H1 (cell line): ENCODE measurements at regions not wholly inside any gene's neighbourhood (a gene's known extent, or its start where the extent isn't known, plus 50 kb on each side); places are given as distances from the start of the nearest gene placed in this dataset.

Experiments used
- CTCF ChIA-PET: fragments of 300-600 bp; sonication (Branson Sonifier 250); formaldehyde crosslinking; loops from one replicate; lab custom pipeline; 2021; ENCODE audit not compliant: partially characterized antibody; lab: Charles Lee
- POLR2A ChIA-PET: fragments of 300-600 bp; sonication (Branson Sonifier 250); formaldehyde crosslinking; loops from one replicate; lab custom pipeline; 2021; ENCODE audit warnings: inconsistent platforms; ENCODE audit not compliant: partially characterized antibody; lab: Charles Lee
- DNase-seq, 2 experiments: peaks; one replicate each; pipeline versions ENCODE4 v3.0.0 to v3.0.0-alpha.2; 2010 to 2022; ENCODE audit warnings: low spot score in 2 of 2, low read depth in 1 of 2, mixed read lengths in 1 of 2
- FAIRE-seq: peaks from 2 replicates; lab custom pipeline; 2011; peaks lifted over from hg19 to GRCh38; lab: Jason Lieb, UNC
- H2AFZ ChIP-seq: 2 replicates; pipeline ENCODE4 v1.8.1; 2012; ENCODE audit warnings: low read length, inconsistent platforms
- H2AK5ac ChIP-seq: 2 replicates; pipeline ENCODE4 v1.6.1; 2013; ENCODE audit warnings: low read depth, low read length
- H2BK120ac ChIP-seq: replicated peaks from 2 replicates; pipeline ENCODE3; 2013; ENCODE audit warnings: low read depth, low read length, inconsistent platforms
- H2BK12ac ChIP-seq: 2 replicates; pipeline ENCODE4 v1.6.1; 2013; ENCODE audit warnings: low read depth, low read length
- H2BK15ac ChIP-seq: 2 replicates; pipeline ENCODE4 v1.6.1; 2013; ENCODE audit warnings: low read length
- H2BK20ac ChIP-seq: 2 replicates; pipeline ENCODE4 v1.6.1; 2013; ENCODE audit warnings: low read length
- H2BK5ac ChIP-seq: 2 replicates; pipeline ENCODE4 v1.6.1; 2013; ENCODE audit warnings: low read depth, low read length
- H3K14ac ChIP-seq: 2 replicates; pipeline ENCODE4 v1.6.1; 2013; ENCODE audit warnings: inconsistent platforms; ENCODE audit not compliant: insufficient read length
- H3K18ac ChIP-seq: 2 replicates; pipeline ENCODE4 v1.6.1; 2013; ENCODE audit warnings: low read length; ENCODE audit errors: extremely low read depth
- H3K23ac ChIP-seq: 2 replicates; pipeline ENCODE4 v1.6.1; 2013; ENCODE audit warnings: inconsistent platforms; ENCODE audit not compliant: insufficient read length
- H3K23me2 ChIP-seq: 2 replicates; pipeline ENCODE4 v1.6.1; 2013; ENCODE audit warnings: low read depth, low read length
- H3K27ac ChIP-seq: 2 replicates; pipeline ENCODE4 v1.6.1; 2011; ENCODE audit warnings: low read depth, low read length, inconsistent platforms
- H3K27me3 ChIP-seq, 4 experiments: replicated peaks in 1 of 4; 1 replicate in 1 of 4; 2 replicates in 3 of 4; pipeline versions ENCODE4 v1.6.1 to v1.8.1; 2011 to 2013; ENCODE audit warnings: low read length in 3 of 4, mild to moderate bottlenecking in 3 of 4, inconsistent platforms in 2 of 4, mixed read lengths in 2 of 4, moderate library complexity in 1 of 4; ENCODE audit not compliant: control insufficient read depth in 3 of 4, insufficient read depth in 3 of 4; ENCODE audit errors: extremely low read depth in 1 of 4
- H3K36me3 ChIP-seq, 4 experiments: 2 replicates each; pipeline versions ENCODE4 v1.6.1 to v1.8.1; 2011 to 2013; ENCODE audit warnings: mild to moderate bottlenecking in 4 of 4, low read length in 3 of 4, moderate library complexity in 2 of 4, control low read depth in 1 of 4, inconsistent platforms in 1 of 4; ENCODE audit not compliant: insufficient read depth in 4 of 4, control insufficient read depth in 2 of 4
- H3K4ac ChIP-seq: replicated peaks from 2 replicates; pipeline ENCODE3; 2013; ENCODE audit warnings: low read length, low read depth, mixed read lengths, inconsistent platforms; ENCODE audit not compliant: insufficient read length
- H3K4me1 ChIP-seq, 4 experiments: replicated peaks in 1 of 4; 1 replicate in 1 of 4; 2 replicates in 3 of 4; pipeline versions ENCODE4 v1.6.1 to v1.8.1; 2011 to 2013; ENCODE audit warnings: low read length in 3 of 4, inconsistent platforms in 2 of 4, mixed read lengths in 1 of 4; ENCODE audit not compliant: insufficient read depth in 4 of 4, control insufficient read depth in 3 of 4
- H3K4me2 ChIP-seq, 2 experiments: 2 replicates each; pipeline versions ENCODE4 v1.6.1 to v1.8.1; 2011 to 2013; ENCODE audit warnings: low read depth in 2 of 2, low read length in 2 of 2, control low read depth in 1 of 2, inconsistent platforms in 1 of 2, mild to moderate bottlenecking in 1 of 2; ENCODE audit not compliant: insufficient read depth in 1 of 2
- H3K4me3 ChIP-seq, 4 experiments: fragments of 200-600, 300-600 bp in 1 of 4; sonication (generic), shearing (Covaris generic), sonication (Bioruptor Twin) in 1 of 4; 2 replicates each; pipeline versions ENCODE4 v1.5.1 to v1.8.1; 2011 to 2016; ENCODE audit warnings: low read length in 4 of 4, low read depth in 3 of 4, control low read depth in 2 of 4, inconsistent platforms in 2 of 4, mild to moderate bottlenecking in 2 of 4, mixed read lengths in 1 of 4, moderate library complexity in 1 of 4; ENCODE audit not compliant: insufficient read depth in 2 of 4; ENCODE audit errors: extremely low read depth in 1 of 4
- H3K56ac ChIP-seq: replicated peaks from 2 replicates; pipeline ENCODE3; 2013; ENCODE audit warnings: low read depth, mild to moderate bottlenecking, mixed read lengths, low read length, inconsistent platforms; ENCODE audit not compliant: insufficient read length
- H3K79me1 ChIP-seq: 2 replicates; pipeline ENCODE4 v1.6.1; 2013; ENCODE audit warnings: low read depth, low read length, control low read depth
- H3K79me2 ChIP-seq, 2 experiments: 2 replicates each; pipeline versions ENCODE4 v1.6.1 to v1.8.1; 2012 to 2013; ENCODE audit warnings: low read length in 2 of 2, mild to moderate bottlenecking in 2 of 2, inconsistent platforms in 1 of 2; ENCODE audit not compliant: insufficient read depth in 2 of 2, control insufficient read depth in 1 of 2
- H3K9ac ChIP-seq, 4 experiments: replicated peaks in 1 of 4; 1 replicate in 1 of 4; 2 replicates in 3 of 4; pipeline versions ENCODE4 v1.6.1 to v1.8.1; 2011 to 2013; ENCODE audit warnings: low read depth in 3 of 4, low read length in 3 of 4, control low read depth in 2 of 4, mild to moderate bottlenecking in 2 of 4, moderate library complexity in 2 of 4, inconsistent platforms in 1 of 4; ENCODE audit errors: extremely low read depth in 1 of 4
- H3K9me3 ChIP-seq, 2 experiments: 2 replicates each; pipeline versions ENCODE4 v1.6.1 to v1.8.1; 2012 to 2013; ENCODE audit warnings: mild to moderate bottlenecking in 2 of 2, moderate library complexity in 2 of 2, control low read depth in 1 of 2, inconsistent platforms in 1 of 2, low read depth in 1 of 2, low read length in 1 of 2, mixed read lengths in 1 of 2; ENCODE audit not compliant: insufficient read depth in 2 of 2
- H4K20me1 ChIP-seq, 2 experiments: replicated peaks in 1 of 2; 2 replicates each; pipeline versions ENCODE3 to v1.8.1; 2011 to 2013; ENCODE audit warnings: inconsistent platforms in 2 of 2, low read length in 2 of 2, mild to moderate bottlenecking in 1 of 2; ENCODE audit not compliant: insufficient read depth in 2 of 2, control insufficient read depth in 1 of 2
- H4K5ac ChIP-seq: 2 replicates; pipeline ENCODE4 v1.6.1; 2013; ENCODE audit warnings: low read length, low read depth, mixed read lengths, inconsistent platforms; ENCODE audit not compliant: insufficient read length
- H4K8ac ChIP-seq: 2 replicates; pipeline ENCODE4 v1.8.0; 2013; ENCODE audit warnings: mild to moderate bottlenecking, moderate library complexity, low read length, inconsistent platforms; ENCODE audit not compliant: insufficient read depth; ENCODE audit errors: extremely low read depth
- H4K91ac ChIP-seq: replicated peaks from 2 replicates; pipeline ENCODE3; 2013; ENCODE audit warnings: low read length, mixed read lengths, inconsistent platforms; ENCODE audit not compliant: insufficient read length
- EP300 ChIP-seq, 2 experiments: IDR thresholded peaks; 1 replicate in 1 of 2; 2 replicates in 1 of 2; pipeline ENCODE4 v1.6.1; 2011 to 2012; ENCODE audit warnings: low read depth in 2 of 2, low read length in 2 of 2, mild to moderate bottlenecking in 2 of 2, borderline replicate concordance in 1 of 2, inconsistent platforms in 1 of 2, moderate library complexity in 1 of 2
- KDM1A ChIP-seq: fragments of 200-600, 300-600 bp; sonication (generic); IDR thresholded peaks from 2 replicates; pipeline ENCODE4 v1.7.1; 2016; ENCODE audit warnings: mild to moderate bottlenecking, low read length, borderline replicate concordance
- TCF12 ChIP-seq: IDR thresholded peaks from 2 replicates; pipeline ENCODE4 v1.6.1; 2011; ENCODE audit warnings: low read depth, mild to moderate bottlenecking, low read length
- WGBS, 2 experiments: shearing (Covaris generic) in 1 of 2; methylation state at CpG; one replicate each; pipeline versions ENCODE4 v1.1.6 to v1.1.7; 2013 to 2015; ENCODE audit warnings: low lambda C conversion rate in 2 of 2, mixed read lengths in 2 of 2, inconsistent platforms in 1 of 2, low coverage in 1 of 2, missing lambda C conversion rate in 1 of 2; ENCODE audit not compliant: insufficient replicate concordance in 2 of 2, insufficient coverage in 1 of 2, insufficient read length in 1 of 2; ENCODE audit errors: extremely low coverage in 1 of 2, missing lambda C conversion rate in 1 of 2; 5-methylcytosine and 5-hydroxymethylcytosine counted together
- TF ChIP-seq, protein P1 (sequence below): IDR thresholded peaks from 2 replicates; pipeline ENCODE4 v1.6.1; 2011; ENCODE audit warnings: low read depth, mild to moderate bottlenecking, low read length; ENCODE audit not compliant: insufficient read depth

DNA sequence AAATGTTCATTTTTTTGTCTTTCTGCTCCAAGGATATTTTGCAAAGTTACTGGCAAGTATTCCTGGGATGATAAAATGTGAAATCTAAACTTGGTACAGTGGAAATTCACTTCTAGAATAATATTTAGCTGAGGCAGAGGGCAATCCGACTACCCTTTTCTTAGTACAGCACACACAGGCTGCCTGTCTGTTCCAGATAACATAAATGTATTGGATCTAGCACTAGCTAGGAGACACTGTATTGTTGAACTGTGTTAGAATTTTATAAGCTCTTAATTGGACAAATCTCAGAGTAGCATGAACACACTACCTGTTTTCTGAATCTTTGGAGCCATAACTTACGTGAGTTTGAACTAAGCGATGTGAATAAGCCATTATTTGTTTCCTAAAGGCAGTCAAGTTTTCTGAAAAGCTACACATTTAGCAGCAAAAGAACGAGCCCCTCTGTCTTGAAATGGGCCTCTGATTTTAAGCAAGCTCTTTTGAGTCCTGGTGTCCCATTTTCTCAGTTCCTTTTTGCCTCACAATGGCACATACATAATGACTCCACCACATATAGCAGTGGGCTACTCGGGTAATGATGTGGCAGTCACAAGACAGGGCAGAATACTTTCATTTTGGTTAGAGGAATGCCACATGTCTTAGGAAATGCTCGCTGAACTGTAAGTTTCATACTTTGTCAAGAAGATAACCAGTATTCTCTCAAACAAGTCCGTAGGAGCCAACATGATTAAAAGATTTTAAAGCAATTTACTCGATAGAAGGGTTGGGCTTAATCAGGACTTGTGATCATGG, 116.5 kb upstream of the ESR1 start:
- Histone ChIP-seq H3K23ac (no peak overlapping the region), H3K4me1 (peaks cover 0 to 3% (median under 1%) of the 10 kb centered on the region in 4 experiments; a peak in 3 of 7 replicates), H3K4me2 (no peak overlapping the region), H3K9me3 (no peaks in the 10 kb centered on the region), H3K18ac (no peak overlapping the region), H4K91ac (no peak overlapping the region), H3K23me2 (no peaks in the 10 kb centered on the region), H2BK15ac (no peak overlapping the region), H3K36me3 (no peaks in the 10 kb centered on the region), H4K8ac (no peak overlapping the region), H4K20me1 (no peaks in the 10 kb centered on the region), H2BK120ac (no peak overlapping the region), H2AK5ac (no peak overlapping the region), H3K27me3 (no peaks in the 10 kb centered on the region), H3K9ac (no peak overlapping the region), H2BK5ac (no peak overlapping the region), H3K4ac (no peak overlapping the region), H2BK12ac (no peak overlapping the region), H3K4me3 (no peak overlapping the region), H3K14ac (no peak overlapping the region), H2BK20ac (no peak overlapping the region), H2AFZ (no peak overlapping the region), H4K5ac (no peak overlapping the region), H3K56ac (no peak overlapping the region), H3K79me2 (no peaks in the 10 kb centered on the region), H3K27ac (no peak overlapping the region), H3K79me1 (no peaks in the 10 kb centered on the region)
- whole genome bisulfite sequencing, 2 experiments = 90% methylated on average over 8 of the region's 8 CpGs; no CpG with 5 or more reads in 1 of the 2 experiments
- DNase-seq = no peak
- ChIA-PET POLR2A (no interaction called here), CTCF (interaction anchor here (0.6 to 3.2 kb wide), 14 partner anchors 8 to 647 kb away, joined by 3 to 14 read pairs (median 4); no protein-coding TSS in a partner anchor)
- no peak for FAIRE-seq
- TF ChIP-seq EP300 (IDR thresholded peaks at IDR 0.05; ENCODE audit: borderline replicate concordance in 1 of 2, low read depth in 2 of 2, low read length in 2 of 2) (no peak), TCF12 (no peak), KDM1A (no peak)
- TF ChIP-seq, protein P1, sequence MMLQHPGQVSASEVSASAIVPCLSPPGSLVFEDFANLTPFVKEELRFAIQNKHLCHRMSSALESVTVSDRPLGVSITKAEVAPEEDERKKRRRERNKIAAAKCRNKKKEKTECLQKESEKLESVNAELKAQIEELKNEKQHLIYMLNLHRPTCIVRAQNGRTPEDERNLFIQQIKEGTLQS = no peak
